ENCODE measurements at regions not wholly inside any gene's neighbourhood (a gene's known extent, or its start where the extent isn't known, plus 50 kb on each side); places are given as distances from the start of the nearest gene placed in this dataset.

DNA sequence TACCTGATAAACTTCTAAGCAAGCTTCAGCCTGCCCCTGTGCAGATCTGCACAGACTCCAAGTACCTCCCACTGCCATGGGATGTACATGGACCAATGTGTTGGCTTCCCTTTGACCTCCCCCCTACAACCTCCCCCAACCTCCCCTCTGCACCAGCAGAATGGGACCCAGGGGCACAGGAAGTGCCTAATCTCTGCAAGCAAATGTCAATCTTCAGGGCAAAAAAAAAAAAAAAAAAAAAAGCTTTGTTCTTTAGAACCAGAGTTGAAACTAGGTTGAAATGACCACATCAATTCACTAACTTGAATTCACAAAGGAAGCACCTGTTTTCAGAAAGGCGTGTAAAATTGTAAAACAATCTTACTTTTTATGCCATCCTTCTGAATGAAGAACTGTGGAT is 53.9 kb upstream of the TIAM1 start:
- Histone ChIP-seq H3K14ac (ENCODE audit: insufficient read length) (no peak overlapping the region), H3K27ac (ENCODE audit: low read depth, low read length) (no peak overlapping the region), H3K56ac (replicated peaks; ENCODE audit: insufficient read length, low read depth, low read length) (no peak overlapping the region), H2AFZ (ENCODE audit: low read length) (no peak overlapping the region), H3K23ac (ENCODE audit: insufficient read length) (no peak overlapping the region), H4K20me1 (replicated peaks in 1 of 2; ENCODE audit: control insufficient read depth in 1 of 2, insufficient read depth in 2 of 2, low read length in 2 of 2) (peaks cover 0 to 2% of the 10 kb centered on the region in 2 experiments), H3K23me2 (ENCODE audit: low read depth, low read length) (no peaks in the 10 kb centered on the region; the same call in 1 of the 2 replicates), H2BK12ac (ENCODE audit: low read depth, low read length) (no peak overlapping the region), H2BK15ac (ENCODE audit: low read length) (no peak overlapping the region), H3K27me3 (replicated peaks in 1 of 4; ENCODE audit: control insufficient read depth in 3 of 4, extremely low read depth in 1 of 4, insufficient read depth in 3 of 4, low read length in 3 of 4) (no peaks in the 10 kb centered on the region), H4K91ac (replicated peaks; ENCODE audit: insufficient read length, low read length) (no peak overlapping the region), H3K18ac (ENCODE audit: extremely low read depth, low read length) (no peak overlapping the region), H3K79me1 (ENCODE audit: low read depth, low read length) (no peaks in the 10 kb centered on the region), H3K4me1 (replicated peaks in 1 of 4; ENCODE audit: control insufficient read depth in 3 of 4, insufficient read depth in 4 of 4, low read length in 3 of 4) (peaks cover 0 to 5% (median 1%) of the 10 kb centered on the region in 4 experiments; a peak in 2 of 7 replicates), H3K36me3 (ENCODE audit: control insufficient read depth in 2 of 4, insufficient read depth in 4 of 4, low read length in 3 of 4) (no peaks in the 10 kb centered on the region), H4K8ac (ENCODE audit: extremely low read depth, insufficient read depth, low read length) (no peak overlapping the region), H3K9ac (replicated peaks in 1 of 4; ENCODE audit: extremely low read depth in 1 of 4, low read depth in 3 of 4, low read length in 3 of 4) (no peak overlapping the region), H3K9me3 (ENCODE audit: insufficient read depth in 2 of 2, low read depth in 1 of 2, low read length in 1 of 2) (no peaks in the 10 kb centered on the region), H3K4me3 (ENCODE audit: extremely low read depth in 1 of 4, insufficient read depth in 2 of 4, low read depth in 3 of 4, low read length in 4 of 4) (no peak overlapping the region), H3K4me2 (ENCODE audit: insufficient read depth in 1 of 2, low read depth in 2 of 2, low read length in 2 of 2) (no peak overlapping the region), H3K4ac (replicated peaks; ENCODE audit: insufficient read length, low read depth, low read length) (no peak overlapping the region), H2BK5ac (ENCODE audit: low read depth, low read length) (no peak overlapping the region), H4K5ac (ENCODE audit: insufficient read length, low read depth, low read length) (no peak overlapping the region), H3K79me2 (ENCODE audit: control insufficient read depth in 1 of 2, insufficient read depth in 2 of 2, low read length in 2 of 2) (0 out of 4 replicates have a peak, but pooled peaks cover 0 to 3% of the 10 kb centered on the region in 2 experiments), H2AK5ac (ENCODE audit: low read depth, low read length) (no peak overlapping the region), H2BK20ac (ENCODE audit: low read length) (no peak overlapping the region), H2BK120ac (replicated peaks; ENCODE audit: low read depth, low read length) (no peak overlapping the region)
- POLR2A ChIA-PET (ENCODE audit: partially characterized antibody), result interaction anchor here (0.6 kb wide), 1 partner anchor 147 kb away, joined by 4 read pairs; no protein-coding TSS in a partner anchor
- FAIRE-seq (no peak), DNase-seq (ENCODE audit: low read depth in 1 of 2, low spot score in 2 of 2) (no peak)
- TF ChIP-seq SIN3A (conservative IDR thresholded peaks at IDR 0.05 in 1 of 2, IDR thresholded peaks at IDR 0.05 in 1 of 2; ENCODE audit: low read depth in 1 of 2, low read length in 2 of 2), result no peak
- TF ChIP-seq TBP (IDR thresholded peaks at IDR 0.05; ENCODE audit: low read depth, low read length), result no peak
- no peak for TF ChIP-seq TAF7 (optimal IDR thresholded peaks at IDR 0.05; ENCODE audit: borderline replicate concordance, low read depth, low read length)
- no peak for TF ChIP-seq EP300 (IDR thresholded peaks at IDR 0.05; ENCODE audit: borderline replicate concordance in 1 of 2, low read depth in 2 of 2, low read length in 2 of 2)
- no peak for TF ChIP-seq CBX8 (IDR thresholded peaks at IDR 0.05; ENCODE audit: borderline replicate concordance, low read depth, low read length)
- TF ChIP-seq TAF1 (IDR thresholded peaks at IDR 0.05; ENCODE audit: low read depth, low read length), result no peak
- TF ChIP-seq SUZ12 (IDR thresholded peaks at IDR 0.05; ENCODE audit: low read length), result no peak
- CTCF ChIA-PET (ENCODE audit: partially characterized antibody), result interaction anchor here (0.6 to 1.1 kb wide), 2 partner anchors 21 to 277 kb away, joined by 3 to 4 read pairs; no protein-coding TSS in a partner anchor
- 88% methylated on average over 1 of the region's 1 CpG; no CpG with 5 or more reads in 1 of the 2 experiments for WGBS, 2 experiments (ENCODE audit: extremely low coverage in 1 of 2, insufficient coverage in 1 of 2, insufficient read length in 1 of 2, insufficient replicate concordance in 2 of 2, low coverage in 1 of 2, low lambda C conversion rate in 2 of 2, missing lambda C conversion rate in 1 of 2)
